Hepatocyte (in vitro differentiated cells): ENCODE measurements at regions not wholly inside any gene's neighbourhood (a gene's known extent, or its start where the extent isn't known, plus 50 kb on each side); places are given as distances from the start of the nearest gene placed in this dataset.

Source experiments
- CTCF ChIP-seq: fragments of 200-600 bp; sonication (generic); IDR thresholded peaks from 2 replicates; pipeline ENCODE4 v1.5.1; 2016; ENCODE audit warnings: antibody characterized with exemption, mild to moderate bottlenecking; ENCODE audit not compliant: poor library complexity
- EZH2 ChIP-seq: fragments of 200-600 bp; sonication (generic); IDR thresholded peaks from 2 replicates; pipeline ENCODE4 v1.6.1; 2016; ENCODE audit warnings: antibody characterized with exemption, mild to moderate bottlenecking, borderline replicate concordance
- EZH2phosphoT487 ChIP-seq: fragments of 200-600 bp; sonication (generic); IDR thresholded peaks from one replicate; pipeline ENCODE4 v1.6.1; 2018; ENCODE audit warnings: antibody characterized with exemption, mild to moderate bottlenecking, low read depth, moderate library complexity; ENCODE audit not compliant: unreplicated experiment, severe bottlenecking

- TF ChIP-seq CTCF (no peak), EZH2 (no peak), EZH2phosphoT487 (no peak)
Observed at GRCh38 chr3:73832426-73832825, 207.7 kb upstream of the PDZRN3 start.
